ENCODE measurements at regions not wholly inside any gene's neighbourhood (a gene's known extent, or its start where the extent isn't known, plus 50 kb on each side); places are given as distances from the start of the nearest gene placed in this dataset.

- TF ChIP-seq CTCF (IDR thresholded peaks at IDR 0.05) (no peak), POLR2A (IDR thresholded peaks at IDR 0.05) (no peak)
Measured at GRCh38 chr3:117141812-117142211, 432.2 kb downstream of the TUSC7 start.

Measured in thyroid gland (tissue), 4 donors.